Natural killer cell (primary cell): ENCODE measurements at regions not wholly inside any gene's neighbourhood (a gene's known extent, or its start where the extent isn't known, plus 50 kb on each side); places are given as distances from the start of the nearest gene placed in this dataset.

ENCODE experiments used
- ATAC-seq, 3 donors: fragments of 150-1000 bp in 2 of 3; fragments of 200-7000 bp in 1 of 3; cut with Tn5 transposase; 1 replicate in 1 of 3; 2 replicates in 2 of 3; pipeline ENCODE4 v1.10.0; 2021; ENCODE audit warnings: mild to moderate bottlenecking in 2 of 3, moderate library complexity in 2 of 3
- DNase-seq, 2 donors: peaks; one replicate each; pipeline versions ENCODE4 v3.0.0 to v3.0.0-alpha.2; 2013 to 2021; ENCODE audit warnings: mixed read lengths in 1 of 2
- H3K27ac ChIP-seq: one replicate; pipeline ENCODE4 v1.5.1; 2013; ENCODE audit warnings: mild to moderate bottlenecking, low read length
- H3K27me3 ChIP-seq: one replicate; pipeline ENCODE4 v1.6.1; 2013; ENCODE audit warnings: low read length; ENCODE audit not compliant: control insufficient read depth, insufficient read depth
- H3K36me3 ChIP-seq: one replicate; pipeline ENCODE4 v1.6.1; 2013; ENCODE audit warnings: low read length; ENCODE audit not compliant: control insufficient read depth, insufficient read depth
- H3K4me1 ChIP-seq: one replicate; pipeline ENCODE4 v1.6.1; 2013; ENCODE audit warnings: low read length; ENCODE audit not compliant: control insufficient read depth, insufficient read depth
- H3K4me3 ChIP-seq: one replicate; pipeline ENCODE4 v1.5.1; 2013; ENCODE audit warnings: low read length
- H3K9me3 ChIP-seq: one replicate; pipeline ENCODE4 v1.6.1; 2013; ENCODE audit warnings: low read length; ENCODE audit not compliant: control insufficient read depth, insufficient read depth
- H3K27ac Mint-ChIP-seq, 2 donors: one replicate each; pipeline ENCODE4 v1.8.0; 2022; ENCODE audit warnings: mild to moderate bottlenecking in 2 of 2, mixed read lengths in 2 of 2, moderate library complexity in 1 of 2
- H3K27me3 Mint-ChIP-seq, 2 donors: one replicate each; pipeline ENCODE4 v1.8.0; 2022; ENCODE audit warnings: low read depth in 2 of 2, mixed read lengths in 2 of 2
- H3K36me3 Mint-ChIP-seq: one replicate; pipeline ENCODE4 v1.8.0; 2022; ENCODE audit warnings: mixed read lengths
- H3K4me1 Mint-ChIP-seq, 2 donors: one replicate each; pipeline ENCODE4 v1.8.0; 2022; ENCODE audit warnings: mixed read lengths in 2 of 2
- H3K4me3 Mint-ChIP-seq: one replicate; pipeline ENCODE4 v1.8.0; 2022; ENCODE audit warnings: mild to moderate bottlenecking, moderate library complexity, mixed read lengths
- H3K9me3 Mint-ChIP-seq, 2 donors: one replicate each; pipeline ENCODE4 v1.8.0; 2022; ENCODE audit warnings: mixed read lengths in 2 of 2
- CTCF ChIP-seq: fragments of 200-600 bp; IDR thresholded peaks from one replicate; pipeline ENCODE4 v1.8.0; 2022; ENCODE audit warnings: antibody characterized with exemption
- WGBS: methylation state at CpG from one replicate; pipeline ENCODE4 v1.1.7; 2013; ENCODE audit warnings: missing lambda C conversion rate; ENCODE audit not compliant: insufficient coverage; 5-methylcytosine and 5-hydroxymethylcytosine counted together
- intact Hi-C: fragments of 100-400 bp; cut with micrococcal nuclease; formaldehyde crosslinking; loops from one replicate; pipeline ENCODE4 v1.14.2; 2022

GRCh38 chr9:113701774-113702755 lies 174.0 kb upstream of the ZNF618 start:
- Histone ChIP-seq H3K4me1 (peaks cover 32% of the 10 kb centered on the region), H3K27ac (no peak overlapping the region), H3K9me3 (no peaks in the 10 kb centered on the region), H3K27me3 (no peaks in the 10 kb centered on the region), H3K36me3 (no peaks in the 10 kb centered on the region), H3K4me3 (no peak overlapping the region)
- Mint-ChIP-seq H3K27me3 (no peaks in the 10 kb centered on the region), H3K4me3 (no peak overlapping the region), H3K4me1 (peaks cover 37 to 51% of the 10 kb centered on the region in 2 donors), H3K36me3 (no peaks in the 10 kb centered on the region), H3K27ac (no peak overlapping the region), H3K9me3 (no peaks in the 10 kb centered on the region)
- DNase-seq (no peak), ATAC-seq (no peak)
- WGBS = 87% methylated on average over 17 of the region's 17 CpGs
- intact Hi-C loops = no loop called here
- no peak for TF ChIP-seq CTCF

GRCh38 chr9:113705306-113705927 lies 170.7 kb upstream of the ZNF618 start:
- Histone ChIP-seq H3K4me1 (peaks cover 26% of the 10 kb centered on the region), H3K36me3 (no peaks in the 10 kb centered on the region), H3K27ac (peak overlapping the region; percentile 67), H3K27me3 (no peaks in the 10 kb centered on the region), H3K9me3 (peaks cover 2% of the 10 kb centered on the region), H3K4me3 (no peak overlapping the region)
- Mint-ChIP-seq H3K27me3 (no peaks in the 10 kb centered on the region), H3K36me3 (no peaks in the 10 kb centered on the region), H3K4me3 (peak overlapping the region; percentile 65), H3K27ac (peak overlapping the region; percentile 85 to 88), H3K9me3 (no peaks in the 10 kb centered on the region), H3K4me1 (peaks cover 41 to 60% of the 10 kb centered on the region in 2 donors)
- TF ChIP-seq CTCF = no peak
- ATAC-seq = peak; percentile 80 to 88 (median 83)
- intact Hi-C loops = no loop called here
- 35% methylated on average over 6 of the region's 6 CpGs for WGBS
- DNase-seq = peak; percentile 13 to 32

GRCh38 chr9:113705928-113706519 lies 170.1 kb upstream of the ZNF618 start:
- Histone ChIP-seq H3K27me3 (no peaks in the 10 kb centered on the region), H3K4me1 (peaks cover 26% of the 10 kb centered on the region), H3K36me3 (no peaks in the 10 kb centered on the region), H3K9me3 (peaks cover 2% of the 10 kb centered on the region), H3K4me3 (no peak overlapping the region), H3K27ac (peak overlapping the region; percentile 67)
- TF ChIP-seq CTCF = no peak
- WGBS = 93% methylated on average over 1 of the region's 2 CpGs
- peak in 1 of 3 donors; percentile 9 for ATAC-seq
- Mint-ChIP-seq H3K27ac (peak overlapping the region; percentile 85 to 88), H3K4me1 (peaks cover 41 to 60% of the 10 kb centered on the region in 2 donors), H3K9me3 (no peaks in the 10 kb centered on the region), H3K36me3 (no peaks in the 10 kb centered on the region), H3K4me3 (peak overlapping the region; percentile 65), H3K27me3 (no peaks in the 10 kb centered on the region)
- DNase-seq = no peak
- intact Hi-C loops = no loop called here
